NB4 (cell line): ENCODE measurements at regions not wholly inside any gene's neighbourhood (a gene's known extent, or its start where the extent isn't known, plus 50 kb on each side); places are given as distances from the start of the nearest gene placed in this dataset.

Source experiments
- DNase-seq: peaks from one replicate; pipeline ENCODE4 v3.0.0; 2010; ENCODE audit warnings: low read depth
- H3K4me3 ChIP-seq: one replicate; pipeline ENCODE4 v1.5.1; 2011; ENCODE audit warnings: mild to moderate bottlenecking, low read depth, low read length, moderate library complexity
- MYC ChIP-seq: IDR thresholded peaks from 2 replicates; pipeline ENCODE4 v1.6.1; 2011; ENCODE audit warnings: low read depth, low read length
- POLR2A ChIP-seq: IDR thresholded peaks from 2 replicates; pipeline ENCODE4 v1.6.1; 2011; ENCODE audit warnings: mild to moderate bottlenecking; ENCODE audit not compliant: insufficient read length; ENCODE audit errors: extremely low read depth
- TF ChIP-seq, protein P1 (sequence below): IDR thresholded peaks from one replicate; pipeline ENCODE4 v1.5.1; 2012; ENCODE audit warnings: low read depth, low read length
- TF ChIP-seq, protein P2 (sequence below): IDR thresholded peaks from 2 replicates; pipeline ENCODE4 v1.6.1; 2011; ENCODE audit warnings: low read depth, low read length

DNA sequence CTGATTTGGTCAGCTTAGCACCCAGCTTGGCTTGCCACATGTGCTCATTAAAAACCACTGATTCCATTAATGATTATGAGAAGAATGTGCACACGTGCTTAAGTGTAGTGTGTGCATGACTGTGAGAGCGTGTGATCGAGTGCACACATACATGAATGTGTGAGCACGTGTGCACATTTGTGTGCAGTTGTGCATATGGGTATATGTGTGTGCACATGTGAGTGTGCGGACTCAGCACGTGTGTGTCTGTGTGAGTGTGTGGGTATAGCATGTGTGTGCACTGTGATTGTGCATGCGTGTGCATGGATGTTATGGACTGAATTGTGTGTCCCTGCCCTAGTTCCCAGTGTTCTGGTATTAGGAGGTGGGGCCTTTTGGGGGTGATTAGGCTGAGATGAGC is 202.1 kb upstream of the ZNF536 start:
- no peak overlapping the region for H3K4me3 ChIP-seq
- TF ChIP-seq, protein P1, sequence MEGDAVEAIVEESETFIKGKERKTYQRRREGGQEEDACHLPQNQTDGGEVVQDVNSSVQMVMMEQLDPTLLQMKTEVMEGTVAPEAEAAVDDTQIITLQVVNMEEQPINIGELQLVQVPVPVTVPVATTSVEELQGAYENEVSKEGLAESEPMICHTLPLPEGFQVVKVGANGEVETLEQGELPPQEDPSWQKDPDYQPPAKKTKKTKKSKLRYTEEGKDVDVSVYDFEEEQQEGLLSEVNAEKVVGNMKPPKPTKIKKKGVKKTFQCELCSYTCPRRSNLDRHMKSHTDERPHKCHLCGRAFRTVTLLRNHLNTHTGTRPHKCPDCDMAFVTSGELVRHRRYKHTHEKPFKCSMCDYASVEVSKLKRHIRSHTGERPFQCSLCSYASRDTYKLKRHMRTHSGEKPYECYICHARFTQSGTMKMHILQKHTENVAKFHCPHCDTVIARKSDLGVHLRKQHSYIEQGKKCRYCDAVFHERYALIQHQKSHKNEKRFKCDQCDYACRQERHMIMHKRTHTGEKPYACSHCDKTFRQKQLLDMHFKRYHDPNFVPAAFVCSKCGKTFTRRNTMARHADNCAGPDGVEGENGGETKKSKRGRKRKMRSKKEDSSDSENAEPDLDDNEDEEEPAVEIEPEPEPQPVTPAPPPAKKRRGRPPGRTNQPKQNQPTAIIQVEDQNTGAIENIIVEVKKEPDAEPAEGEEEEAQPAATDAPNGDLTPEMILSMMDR: no peak
- TF ChIP-seq MYC: no peak
- no peak for TF ChIP-seq POLR2A
- TF ChIP-seq, protein P2, sequence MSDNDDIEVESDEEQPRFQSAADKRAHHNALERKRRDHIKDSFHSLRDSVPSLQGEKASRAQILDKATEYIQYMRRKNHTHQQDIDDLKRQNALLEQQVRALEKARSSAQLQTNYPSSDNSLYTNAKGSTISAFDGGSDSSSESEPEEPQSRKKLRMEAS: no peak
- no peak for DNase-seq

DNA sequence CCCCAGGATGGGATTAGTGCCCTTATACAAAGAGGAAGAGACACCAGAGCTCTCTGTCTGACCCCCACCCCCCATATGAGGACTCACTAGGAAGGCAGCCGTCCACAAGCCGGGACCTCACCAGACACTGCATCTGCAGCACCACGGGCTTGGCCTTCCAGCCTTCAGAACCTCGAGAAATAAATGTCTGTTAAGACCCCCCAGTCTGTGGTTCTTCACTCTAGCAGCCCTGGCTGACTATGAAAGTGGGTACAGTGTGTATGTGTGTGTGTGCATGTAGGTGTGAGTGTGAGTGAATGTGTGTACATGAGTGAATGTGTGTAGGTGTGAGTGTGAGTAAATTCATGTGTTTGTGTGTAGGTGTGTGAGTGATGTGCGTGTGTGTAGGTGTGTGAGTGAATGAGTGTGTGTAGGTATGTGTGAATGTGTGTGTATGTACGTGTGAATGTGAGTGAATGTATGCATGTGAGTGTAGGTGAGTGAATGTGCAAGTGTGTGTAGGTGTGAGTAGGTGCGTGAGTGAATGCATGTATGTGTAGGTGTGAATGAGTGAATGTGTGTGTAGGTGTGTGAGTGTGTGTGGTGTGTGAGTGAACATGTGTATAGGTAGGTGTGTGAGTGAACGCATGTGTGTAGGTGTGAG is 201.6 kb upstream of the ZNF536 start:
- DNase-seq: no peak
- TF ChIP-seq, protein P1: no peak
- no peak for TF ChIP-seq MYC
- TF ChIP-seq POLR2A: no peak
- TF ChIP-seq, protein P2: no peak
- no peak overlapping the region for H3K4me3 ChIP-seq

DNA sequence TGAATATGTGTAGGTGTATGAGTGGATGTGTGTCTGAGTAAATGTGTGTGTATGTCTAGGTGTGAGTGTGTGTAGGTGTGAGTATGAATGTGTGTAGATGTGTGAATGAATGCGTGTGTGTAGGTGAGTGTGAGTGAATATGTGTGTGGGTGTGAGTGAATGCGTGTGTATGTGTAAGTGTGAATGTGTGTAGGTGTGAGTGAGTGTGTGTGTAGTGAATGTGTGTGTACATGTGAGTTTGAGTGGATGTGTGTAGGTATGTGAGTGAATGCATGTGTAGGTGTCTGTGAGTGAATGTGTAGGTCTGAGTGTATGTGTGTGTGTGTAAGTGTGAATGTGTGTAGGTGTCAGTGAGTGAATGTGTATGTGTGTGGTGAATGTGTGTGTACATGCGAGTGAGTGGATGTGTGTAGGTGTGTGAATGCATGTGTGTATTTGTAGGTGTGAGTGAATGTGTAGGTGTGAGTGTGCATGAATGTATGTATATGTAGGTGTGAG is 201.0 kb upstream of the ZNF536 start:
- TF ChIP-seq POLR2A: no peak
- TF ChIP-seq MYC: no peak
- TF ChIP-seq, protein P2: no peak
- TF ChIP-seq, protein P1: no peak
- no peak overlapping the region for H3K4me3 ChIP-seq

DNA sequence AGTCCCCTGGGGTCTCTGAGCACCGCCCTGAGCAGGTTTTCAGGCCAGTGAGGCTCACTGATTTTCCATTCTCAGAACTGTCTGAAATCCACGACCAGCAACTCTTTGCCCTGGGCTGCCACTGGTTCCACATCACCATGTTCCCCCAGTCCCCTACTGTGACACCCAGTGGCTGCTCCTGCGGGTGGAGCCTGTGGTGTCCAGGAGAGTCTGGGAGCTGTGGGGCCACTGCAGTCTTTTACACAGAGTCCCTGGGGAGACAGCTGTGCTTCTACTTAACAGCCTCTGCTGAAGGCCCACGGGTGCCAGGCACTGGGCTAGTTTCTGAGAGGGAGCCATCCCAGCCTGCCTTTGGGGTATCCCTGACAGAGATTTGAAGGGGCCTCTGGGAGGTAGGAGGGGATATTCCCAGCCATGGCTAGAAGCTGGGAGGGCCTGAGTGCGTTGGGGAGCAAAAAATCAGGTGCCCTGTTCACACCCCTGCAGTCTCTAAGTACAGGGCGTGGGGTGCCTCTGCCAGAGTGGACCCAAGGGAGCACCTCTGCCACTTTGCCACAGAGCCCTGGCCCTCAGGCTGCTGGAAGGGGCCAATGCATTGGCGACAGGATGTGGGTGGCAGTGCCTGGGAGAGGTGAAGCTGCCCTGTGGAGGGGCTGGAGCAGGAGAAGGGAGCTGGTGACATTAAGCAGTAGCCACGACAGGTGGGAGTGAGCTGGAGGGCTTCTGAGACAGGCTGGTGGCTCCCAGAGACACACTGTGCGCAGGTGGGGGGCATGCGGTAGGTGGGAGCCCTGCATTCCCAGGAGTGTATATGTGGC is 200.2 kb upstream of the ZNF536 start:
- DNase-seq: no peak
- H3K4me3 ChIP-seq: no peak overlapping the region
- TF ChIP-seq MYC: no peak
- TF ChIP-seq, protein P1: no peak
- TF ChIP-seq POLR2A: no peak
- TF ChIP-seq, protein P2: no peak

More for the DNA sequence above, 201.0 kb upstream of the ZNF536 start:
- no peak for DNase-seq

DNA sequence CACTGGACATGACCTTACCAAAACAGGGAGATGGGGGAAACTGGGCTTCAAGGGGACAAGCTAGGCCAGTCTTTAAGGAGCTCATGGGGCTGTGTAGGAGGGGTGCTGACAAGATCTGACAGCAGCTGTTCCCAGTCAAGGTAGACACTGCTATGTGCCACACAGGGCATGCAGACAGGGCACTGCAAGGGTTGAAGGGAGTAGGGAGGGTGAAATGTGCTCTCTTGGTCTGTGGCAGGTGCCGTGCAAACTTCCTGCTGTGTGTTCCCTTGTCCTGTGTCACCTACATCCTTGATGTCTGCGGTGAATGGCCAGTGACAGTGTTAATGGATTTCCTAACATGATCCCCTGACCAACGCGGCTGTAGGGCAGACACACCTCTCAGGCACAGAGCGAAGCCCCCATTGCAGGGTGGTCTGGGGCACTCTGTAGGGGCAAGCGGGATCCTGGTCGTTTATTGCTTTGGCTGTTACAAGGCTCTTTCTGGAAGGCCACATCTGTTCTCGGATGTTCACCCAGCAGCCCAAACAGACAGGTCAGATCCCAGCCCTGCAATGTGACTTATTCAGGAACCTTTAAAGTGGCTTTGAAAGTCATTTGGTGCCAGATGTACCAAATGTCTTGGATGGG is 199.5 kb upstream of the ZNF536 start:
- no peak for DNase-seq
- TF ChIP-seq POLR2A (no peak), MYC (no peak)
- TF ChIP-seq, protein P2: no peak
- TF ChIP-seq, protein P1: no peak
- no peak overlapping the region for H3K4me3 ChIP-seq
